ENCODE measurements at regions not wholly inside any gene's neighbourhood (a gene's known extent, or its start where the extent isn't known, plus 50 kb on each side); places are given as distances from the start of the nearest gene placed in this dataset.
"Not testable (repeated sequence)": the region's sequence is repeated elsewhere in the genome, so short reads cannot be mapped to it uniquely, and the experiment has no call there.

DNA sequence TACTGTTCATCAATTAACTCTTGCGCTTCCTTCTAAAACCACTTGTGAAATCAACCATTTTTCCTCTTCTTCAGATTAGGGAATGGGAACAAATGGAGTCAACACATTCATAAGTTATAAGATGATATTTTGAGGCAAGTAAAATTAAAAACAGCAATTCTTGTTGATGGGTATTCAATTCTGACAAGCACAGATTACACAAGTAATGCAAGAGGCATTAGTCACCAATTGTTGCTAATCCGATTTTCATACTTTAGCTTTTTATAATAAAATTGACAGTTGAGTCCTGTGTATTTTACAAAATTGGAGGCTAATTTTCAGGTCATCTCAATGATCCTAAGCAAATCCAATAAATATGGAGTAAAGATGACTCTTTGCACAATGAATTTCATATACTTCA, 918.4 kb upstream of the SOX9 start:
- Histone ChIP-seq H3K27ac (ENCODE audit: low read length) (no peak overlapping the region), H3K4me1 (ENCODE audit: insufficient read depth, low read length) (peaks cover 3% of the 10 kb centered on the region; the same call in 1 of the 2 replicates), H3K4me2 (ENCODE audit: low read length) (no peak overlapping the region), H4K20me1 (ENCODE audit: low read length) (no peaks in the 10 kb centered on the region), H3K9ac (ENCODE audit: low read length) (no peak overlapping the region), H2AFZ (ENCODE audit: low read length) (no peak overlapping the region), H3F3A (ENCODE audit: low read length, unreplicated experiment) (no peaks in the 10 kb centered on the region), H3K79me2 (ENCODE audit: low read length) (no peaks in the 10 kb centered on the region), H3K9me2 (replicated peaks; ENCODE audit: low read length) (no peaks in the 10 kb centered on the region; the same call in 1 of the 2 replicates), H3K9me3 (ENCODE audit: low read length) (no peaks in the 10 kb centered on the region), H3K27me3 (ENCODE audit: low read length) (no peaks in the 10 kb centered on the region), H3K4me3 (ENCODE audit: low read length) (no peak overlapping the region), H3K36me3 (ENCODE audit: low read depth, low read length) (no peaks in the 10 kb centered on the region)
- DNase-seq (no peak), ATAC-seq (no peak)
- ChIA-PET CTCF (no interaction called here), POLR2A (ENCODE audit: unreplicated experiment) (no interaction called here)
- intact Hi-C loops (cut with micrococcal nuclease): no loop called here
- BruUV-seq (replicated peaks): no TSS peak
- TF ChIP-seq EZH2phosphoT487 (IDR thresholded peaks at IDR 0.05; ENCODE audit: borderline replicate concordance, low read length): no peak
- TF ChIP-seq EZH2 (IDR thresholded peaks at IDR 0.05; ENCODE audit: low read length, unreplicated experiment): no peak
- TF ChIP-seq, protein P1, sequence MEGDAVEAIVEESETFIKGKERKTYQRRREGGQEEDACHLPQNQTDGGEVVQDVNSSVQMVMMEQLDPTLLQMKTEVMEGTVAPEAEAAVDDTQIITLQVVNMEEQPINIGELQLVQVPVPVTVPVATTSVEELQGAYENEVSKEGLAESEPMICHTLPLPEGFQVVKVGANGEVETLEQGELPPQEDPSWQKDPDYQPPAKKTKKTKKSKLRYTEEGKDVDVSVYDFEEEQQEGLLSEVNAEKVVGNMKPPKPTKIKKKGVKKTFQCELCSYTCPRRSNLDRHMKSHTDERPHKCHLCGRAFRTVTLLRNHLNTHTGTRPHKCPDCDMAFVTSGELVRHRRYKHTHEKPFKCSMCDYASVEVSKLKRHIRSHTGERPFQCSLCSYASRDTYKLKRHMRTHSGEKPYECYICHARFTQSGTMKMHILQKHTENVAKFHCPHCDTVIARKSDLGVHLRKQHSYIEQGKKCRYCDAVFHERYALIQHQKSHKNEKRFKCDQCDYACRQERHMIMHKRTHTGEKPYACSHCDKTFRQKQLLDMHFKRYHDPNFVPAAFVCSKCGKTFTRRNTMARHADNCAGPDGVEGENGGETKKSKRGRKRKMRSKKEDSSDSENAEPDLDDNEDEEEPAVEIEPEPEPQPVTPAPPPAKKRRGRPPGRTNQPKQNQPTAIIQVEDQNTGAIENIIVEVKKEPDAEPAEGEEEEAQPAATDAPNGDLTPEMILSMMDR (conservative IDR thresholded peaks at IDR 0.05; ENCODE audit: low read depth, low read length): no peak

DNA sequence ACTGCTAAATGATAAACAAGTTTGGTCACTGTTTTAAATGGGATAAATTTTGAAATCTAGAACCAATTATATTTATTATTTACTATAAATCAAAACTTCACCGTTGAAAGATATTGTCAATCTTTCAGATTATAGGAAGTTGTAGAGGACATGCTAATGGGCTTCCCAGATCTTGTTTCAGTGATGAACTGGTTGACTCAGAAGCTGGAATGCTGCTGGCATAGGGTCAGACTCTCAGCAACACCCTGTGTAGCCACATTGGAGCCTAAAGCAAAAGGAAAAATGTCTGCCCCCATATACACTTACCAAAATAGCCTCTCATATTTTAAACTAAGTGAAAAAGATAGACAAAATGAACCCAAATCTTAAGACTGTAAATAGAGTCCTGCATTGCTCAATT, 916.9 kb upstream of the SOX9 start:
- TF ChIP-seq, protein P1 (conservative IDR thresholded peaks at IDR 0.05; ENCODE audit: low read depth, low read length): no peak
- TF ChIP-seq EZH2phosphoT487 (IDR thresholded peaks at IDR 0.05; ENCODE audit: borderline replicate concordance, low read length): no peak
- no peak for TF ChIP-seq EZH2 (IDR thresholded peaks at IDR 0.05; ENCODE audit: low read length, unreplicated experiment)
- H3K4me2 ChIP-seq (ENCODE audit: low read length): no peak overlapping the region
- no peaks in the 10 kb centered on the region for H3K79me2 ChIP-seq (ENCODE audit: low read length)
- peaks cover 10% of the 10 kb centered on the region for H3K4me1 ChIP-seq (ENCODE audit: insufficient read depth, low read length)
- H3K9ac ChIP-seq (ENCODE audit: low read length): no peak overlapping the region
- no peak overlapping the region for H3K4me3 ChIP-seq (ENCODE audit: low read length)
- H3K27me3 ChIP-seq (ENCODE audit: low read length): no peaks in the 10 kb centered on the region
- no peak overlapping the region for H2AFZ ChIP-seq (ENCODE audit: low read length)
- ChIA-PET CTCF (no interaction called here), POLR2A (ENCODE audit: unreplicated experiment) (no interaction called here)
- no peaks in the 10 kb centered on the region for H3K9me3 ChIP-seq (ENCODE audit: low read length)
- H3K9me2 ChIP-seq (replicated peaks; ENCODE audit: low read length): no peaks in the 10 kb centered on the region; the same call in 1 of the 2 replicates
- no peaks in the 10 kb centered on the region for H3K36me3 ChIP-seq (ENCODE audit: low read depth, low read length)
- intact Hi-C loops (cut with micrococcal nuclease): no loop called here
- H3K27ac ChIP-seq (ENCODE audit: low read length): no peak overlapping the region
- H4K20me1 ChIP-seq (ENCODE audit: low read length): no peaks in the 10 kb centered on the region
- H3F3A ChIP-seq (ENCODE audit: low read length, unreplicated experiment): no peaks in the 10 kb centered on the region
- ATAC-seq: no peak
- DNase-seq: peak; percentile 34
- BruUV-seq (replicated peaks): no TSS peak

DNA sequence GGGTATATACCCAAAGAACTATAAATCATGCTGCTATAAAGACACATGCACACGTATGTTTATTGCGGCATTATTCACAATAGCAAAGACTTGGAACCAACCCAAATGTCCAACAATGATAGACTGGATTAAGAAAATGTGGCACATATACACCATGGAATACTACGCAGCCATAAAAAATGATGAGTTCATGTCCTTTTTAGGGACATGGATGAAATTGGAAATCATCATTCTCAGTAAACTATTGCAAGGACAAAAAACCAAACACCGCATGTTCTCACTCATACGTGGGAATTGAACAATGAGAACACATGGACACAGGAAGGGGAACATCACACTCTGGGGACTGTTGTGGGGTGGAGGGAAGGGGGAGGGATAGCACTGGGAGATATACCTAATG, 914.9 kb upstream of the SOX9 start:
- intact Hi-C loops (cut with micrococcal nuclease); CTCF ChIA-PET; BruUV-seq (replicated peaks); H3K79me2 ChIP-seq (ENCODE audit: low read length); H3K9me3 ChIP-seq (ENCODE audit: low read length); H2AFZ ChIP-seq (ENCODE audit: low read length); H3K27me3 ChIP-seq (ENCODE audit: low read length); H3F3A ChIP-seq (ENCODE audit: low read length, unreplicated experiment); H3K4me1 ChIP-seq (ENCODE audit: insufficient read depth, low read length); H3K27ac ChIP-seq (ENCODE audit: low read length); DNase-seq; H4K20me1 ChIP-seq (ENCODE audit: low read length); ATAC-seq; H3K9ac ChIP-seq (ENCODE audit: low read length); POLR2A ChIA-PET (ENCODE audit: unreplicated experiment); H3K9me2 ChIP-seq (replicated peaks; ENCODE audit: low read length); H3K4me2 ChIP-seq (ENCODE audit: low read length); H3K36me3 ChIP-seq (ENCODE audit: low read depth, low read length); H3K4me3 ChIP-seq (ENCODE audit: low read length): not testable (repeated sequence)
